ENCODE measurements at regions not wholly inside any gene's neighbourhood (a gene's known extent, or its start where the extent isn't known, plus 50 kb on each side); places are given as distances from the start of the nearest gene placed in this dataset.

- no peak overlapping the region for H3K4me2 ChIP-seq (ENCODE audit: insufficient read depth, low read length)
- no peaks in the 10 kb centered on the region for H3K4me1 ChIP-seq (replicated peaks in 1 of 2; ENCODE audit: control insufficient read depth in 2 of 2, insufficient read depth in 2 of 2, low read length in 2 of 2)
- no peaks in the 10 kb centered on the region for H4K20me1 ChIP-seq (replicated peaks; ENCODE audit: control insufficient read depth, insufficient read depth, low read length)
- FAIRE-seq (no peak), ATAC-seq (no peak), DNase-seq (ENCODE audit: extremely low read depth in 1 of 4, low spot score in 3 of 4) (no peak)
- H3K4me3 ChIP-seq: no peak overlapping the region
- H3K27me3 ChIP-seq (ENCODE audit: control insufficient read depth in 2 of 2, insufficient read depth in 2 of 2, low read length in 2 of 2): no peaks in the 10 kb centered on the region
- intact Hi-C loops (cut with micrococcal nuclease) (no loop called here), in situ Hi-C loops (cut with MboI) (no loop called here)
- 0% methylated on average over 1 of the region's 1 CpG for WGBS (ENCODE audit: insufficient coverage, low coverage, missing lambda C conversion rate)
- TF ChIP-seq PHF20 (IDR thresholded peaks at IDR 0.05; ENCODE audit: partially characterized antibody) (no peak), FOXA3 (CRISPR knock-in tag; conservative IDR thresholded peaks at IDR 0.05 in 1 of 2, IDR thresholded peaks at IDR 0.05 in 1 of 2) (no peak), ZNF449 (CRISPR knock-in tag; IDR thresholded peaks at IDR 0.05) (no peak), E2F4 (CRISPR knock-in tag; IDR thresholded peaks at IDR 0.05; ENCODE audit: low read depth) (no peak), PCBP2 (IDR thresholded peaks at IDR 0.05; ENCODE audit: low read depth, low read length, poor library complexity, severe bottlenecking) (no peak), FOSL1 (tag; conservative IDR thresholded peaks at IDR 0.05) (no peak), MYBL2 (IDR thresholded peaks at IDR 0.05; ENCODE audit: low read depth) (no peak), MYBL2 (CRISPR knock-in tag; IDR thresholded peaks at IDR 0.05; ENCODE audit: borderline replicate concordance) (no peak), KLF1 (tag; IDR thresholded peaks at IDR 0.05) (no peak), ZNF644 (tag; IDR thresholded peaks at IDR 0.05; ENCODE audit: low read depth) (no peak), CBX8 (IDR thresholded peaks at IDR 0.05; ENCODE audit: borderline replicate concordance, extremely low read depth, low read depth, low read length, poor library complexity, severe bottlenecking) (no peak), FOS (IDR thresholded peaks at IDR 0.05; ENCODE audit: extremely low read depth, insufficient read length) (no peak), KLF10 (CRISPR knock-in tag; IDR thresholded peaks at IDR 0.05) (no peak), ZNF699 (CRISPR knock-in tag; IDR thresholded peaks at IDR 0.05; ENCODE audit: insufficient replicate concordance) (no peak), KLF6 (CRISPR knock-in tag; IDR thresholded peaks at IDR 0.05; ENCODE audit: borderline replicate concordance) (no peak), MEF2D (tag; conservative IDR thresholded peaks at IDR 0.05; ENCODE audit: low read depth) (no peak), ZNF512 (tag; IDR thresholded peaks at IDR 0.05) (no peak), ZNF197 (CRISPR knock-in tag; IDR thresholded peaks at IDR 0.05; ENCODE audit: low read depth) (no peak), ZNF134 (CRISPR knock-in tag; conservative IDR thresholded peaks at IDR 0.05) (no peak)
- H3K27ac ChIP-seq (ENCODE audit: extremely low read depth, low read depth, low read length): no peak overlapping the region
- H2AFZ ChIP-seq (ENCODE audit: low read depth, low read length): no peak overlapping the region
- H3K79me2 ChIP-seq (ENCODE audit: control insufficient read depth, insufficient read depth, low read length): no peaks in the 10 kb centered on the region
- no peaks in the 10 kb centered on the region for H3K9me1 ChIP-seq (ENCODE audit: control insufficient read depth, insufficient read depth, low read length)
- no peak overlapping the region for H3K9ac ChIP-seq (ENCODE audit: insufficient read depth in 1 of 2, low read depth in 2 of 2, low read length in 2 of 2)
- ChIA-PET CTCF (ENCODE audit: low intra/inter-chr PET ratio) (no interaction called here), POLR2A (no interaction called here)
- H3K36me3 ChIP-seq (ENCODE audit: control insufficient read depth, insufficient read depth, low read length): no peaks in the 10 kb centered on the region
- H3K9me3 ChIP-seq (replicated peaks; ENCODE audit: control insufficient read depth, insufficient read depth, low read depth, low read length): no peaks in the 10 kb centered on the region; the same call in 1 of the 2 replicates
- no TSS peak for BruUV-seq (replicated peaks)
These were observed 375.2 kb upstream of the RPS6KA3 start for GRCh38 chrX:20641954-20642353.

Data from K562 (cell line).